IMR-90 (cell line): ENCODE measurements at regions not wholly inside any gene's neighbourhood (a gene's known extent, or its start where the extent isn't known, plus 50 kb on each side); places are given as distances from the start of the nearest gene placed in this dataset.

ENCODE experiments used
- ATAC-seq: fragments of 200-7000 bp; cut with Tn5 transposase; 2 replicates; pipeline ENCODE4 v1.9.1; 2020; ENCODE audit warnings: low read depth, mild to moderate bottlenecking, moderate library complexity
- BruUV-seq: library from RNA; stranded (reverse); fragments of 400-500 nt; replicated peaks from 2 replicates; lab custom pipeline; 2021; lab: Mats Ljungman, UMichigan
- CTCF ChIA-PET: fragments of 300-600 bp; formaldehyde crosslinking; extraction: SDS; loops from one replicate; lab custom pipeline; 2021; ENCODE audit warnings: antibody characterized with exemption; lab: Yijun Ruan, JAX
- POLR2A ChIA-PET: fragments of 300-600 bp; sonication (Branson Sonifier 250); formaldehyde crosslinking; loops from one replicate; lab custom pipeline; 2022; ENCODE audit warnings: antibody characterized with exemption; ENCODE audit not compliant: unreplicated experiment; lab: Charles Lee
- DNase-seq: peaks from one replicate; pipeline ENCODE4 v3.0.0; 2013
- H2AFZ ChIP-seq: replicated peaks from 2 replicates; pipeline ENCODE3; 2013; ENCODE audit warnings: low read length, mild to moderate bottlenecking; ENCODE audit not compliant: poor library complexity
- H2AK5ac ChIP-seq: 2 replicates; pipeline ENCODE4 v1.6.1; 2013; ENCODE audit warnings: low read depth, low read length, inconsistent platforms
- H2AK9ac ChIP-seq: replicated peaks from 2 replicates; pipeline ENCODE3; 2013; ENCODE audit warnings: mild to moderate bottlenecking, low read depth, low read length, moderate library complexity; ENCODE audit not compliant: poor library complexity
- H2BK120ac ChIP-seq: 2 replicates; pipeline ENCODE4 v1.6.1; 2013; ENCODE audit warnings: low read depth, low read length, inconsistent platforms
- H2BK15ac ChIP-seq: 3 replicates; pipeline ENCODE4 v1.6.1; 2013; ENCODE audit warnings: low read depth, low read length, inconsistent platforms
- H2BK20ac ChIP-seq: 2 replicates; pipeline ENCODE4 v1.6.1; 2013; ENCODE audit warnings: low read depth, mild to moderate bottlenecking, inconsistent platforms, low read length, moderate library complexity
- H2BK5ac ChIP-seq: 2 replicates; pipeline ENCODE4 v1.6.1; 2013; ENCODE audit warnings: mild to moderate bottlenecking, low read depth, low read length, inconsistent platforms; ENCODE audit not compliant: poor library complexity, severe bottlenecking
- H3K14ac ChIP-seq: replicated peaks from 2 replicates; pipeline ENCODE4 v1.6.1; 2013; ENCODE audit warnings: low read depth, low read length, inconsistent platforms
- H3K18ac ChIP-seq: 2 replicates; pipeline ENCODE4 v1.6.1; 2013; ENCODE audit warnings: low read depth, low read length, control low read depth
- H3K23ac ChIP-seq: 2 replicates; pipeline ENCODE4 v1.6.1; 2013; ENCODE audit warnings: low read depth, low read length, inconsistent platforms
- H3K27ac ChIP-seq: 2 replicates; pipeline ENCODE4 v1.5.1; 2013; ENCODE audit warnings: mild to moderate bottlenecking, control low read depth, low read length; ENCODE audit not compliant: insufficient read depth
- H3K27me3 ChIP-seq: 2 replicates; pipeline ENCODE4 v1.6.1; 2013; ENCODE audit warnings: low read length; ENCODE audit not compliant: control insufficient read depth, insufficient read depth
- H3K36me3 ChIP-seq: 2 replicates; pipeline ENCODE4 v1.6.1; 2013; ENCODE audit warnings: low read length, mixed read lengths; ENCODE audit not compliant: control insufficient read depth, insufficient read depth
- H3K4ac ChIP-seq: 2 replicates; pipeline ENCODE4 v1.6.1; 2013; ENCODE audit warnings: low read depth, low read length, inconsistent platforms
- H3K4me1 ChIP-seq: 2 replicates; pipeline ENCODE4 v1.6.1; 2013; ENCODE audit warnings: low read length, mixed read lengths; ENCODE audit not compliant: control insufficient read depth, insufficient read depth
- H3K4me2 ChIP-seq: 2 replicates; pipeline ENCODE4 v1.6.1; 2013; ENCODE audit warnings: low read depth, mild to moderate bottlenecking, control low read depth, low read length, moderate library complexity
- H3K4me3 ChIP-seq: 2 replicates; pipeline ENCODE4 v1.5.1; 2013; ENCODE audit warnings: low read depth, mild to moderate bottlenecking, control low read depth, low read length, moderate library complexity; ENCODE audit not compliant: insufficient read depth
- H3K56ac ChIP-seq: 2 replicates; pipeline ENCODE4 v1.6.1; 2013; ENCODE audit warnings: low read length, inconsistent platforms; ENCODE audit not compliant: insufficient read depth; ENCODE audit errors: extremely low read depth
- H3K79me1 ChIP-seq, 2 experiments: 2 replicates each; pipeline ENCODE4 v1.6.1; 2013; ENCODE audit warnings: low read length in 2 of 2, inconsistent platforms in 1 of 2, low read depth in 1 of 2
- H3K9ac ChIP-seq: 2 replicates; pipeline ENCODE4 v1.6.1; 2013; ENCODE audit warnings: low read depth, low read length, control low read depth
- H3K9me1 ChIP-seq: 2 replicates; pipeline ENCODE4 v1.6.1; 2013; ENCODE audit warnings: low read length, inconsistent platforms; ENCODE audit not compliant: insufficient read depth
- H3K9me3 ChIP-seq: 2 replicates; pipeline ENCODE4 v1.6.1; 2013; ENCODE audit warnings: low read length; ENCODE audit not compliant: control insufficient read depth, insufficient read depth
- H4K20me1 ChIP-seq: 2 replicates; pipeline ENCODE4 v1.6.1; 2013; ENCODE audit warnings: low read length, inconsistent platforms; ENCODE audit not compliant: insufficient read depth
- H4K5ac ChIP-seq: 2 replicates; pipeline ENCODE4 v1.6.1; 2013; ENCODE audit warnings: mild to moderate bottlenecking, low read depth, low read length, control low read depth
- H4K8ac ChIP-seq, 2 experiments: 2 replicates each; pipeline ENCODE4 v1.6.1; 2013; ENCODE audit warnings: low read depth in 2 of 2, low read length in 2 of 2, control low read depth in 1 of 2, inconsistent platforms in 1 of 2
- H4K91ac ChIP-seq: 2 replicates; pipeline ENCODE4 v1.6.1; 2013; ENCODE audit warnings: low read depth, low read length, inconsistent platforms; ENCODE audit not compliant: insufficient read depth
- BHLHE40 ChIP-seq: fragments of 150-350 bp; IDR thresholded peaks from 2 replicates; pipeline ENCODE4 v1.6.1; 2016; ENCODE audit warnings: mild to moderate bottlenecking, low read depth, low read length
- CEBPB ChIP-seq: IDR thresholded peaks from 2 replicates; pipeline ENCODE4 v1.6.1; 2012; ENCODE audit warnings: low read depth, low read length, improper control_type of control experiment
- CHD1 ChIP-seq: IDR thresholded peaks from 2 replicates; pipeline ENCODE4 v1.6.1; 2012; ENCODE audit warnings: low read depth, low read length, improper control_type of control experiment
- CTCF ChIP-seq: conservative IDR thresholded peaks from 2 replicates; pipeline ENCODE4 v1.5.1; 2012; ENCODE audit warnings: mild to moderate bottlenecking, low read depth, low read length, improper control_type of control experiment
- ELK1 ChIP-seq: fragments of 150-350 bp; IDR thresholded peaks from 2 replicates; pipeline ENCODE4 v1.6.1; 2016; ENCODE audit warnings: low read depth, mild to moderate bottlenecking, low read length, moderate library complexity, borderline replicate concordance
- FOS ChIP-seq: fragments of 150-350 bp; IDR thresholded peaks from 2 replicates; pipeline ENCODE4 v1.6.1; 2016; ENCODE audit warnings: low read depth, low read length
- MAFK ChIP-seq: IDR thresholded peaks from 2 replicates; pipeline ENCODE4 v1.6.1; 2012; ENCODE audit warnings: low read depth, low read length, improper control_type of control experiment
- MAZ ChIP-seq: IDR thresholded peaks from 2 replicates; pipeline ENCODE4 v1.6.1; 2012; ENCODE audit warnings: low read depth, mild to moderate bottlenecking, low read length, improper control_type of control experiment, moderate library complexity, borderline replicate concordance
- MXI1 ChIP-seq: IDR thresholded peaks from 2 replicates; pipeline ENCODE4 v1.6.1; 2012; ENCODE audit warnings: low read depth, mild to moderate bottlenecking, low read length, moderate library complexity, borderline replicate concordance
- NFE2L2 ChIP-seq: fragments of 150-350 bp; IDR thresholded peaks from 2 replicates; pipeline ENCODE4 v1.6.1; 2016; ENCODE audit warnings: low read depth, mild to moderate bottlenecking, low read length
- POLR2A ChIP-seq: IDR thresholded peaks from 2 replicates; pipeline ENCODE4 v1.6.1; 2012; ENCODE audit warnings: mild to moderate bottlenecking, low read depth, low read length
- RAD21 ChIP-seq: IDR thresholded peaks from 2 replicates; pipeline ENCODE4 v1.6.1; 2012; ENCODE audit warnings: low read length, improper control_type of control experiment
- RCOR1 ChIP-seq: IDR thresholded peaks from 2 replicates; pipeline ENCODE4 v1.6.1; 2012; ENCODE audit warnings: mild to moderate bottlenecking, low read length, improper control_type of control experiment; ENCODE audit not compliant: insufficient replicate concordance
- RFX5 ChIP-seq: IDR thresholded peaks from 2 replicates; pipeline ENCODE4 v1.8.0; 2012; ENCODE audit warnings: low read depth, mild to moderate bottlenecking, low read length, moderate library complexity
- SMC3 ChIP-seq: fragments of 150-350 bp; IDR thresholded peaks from 2 replicates; pipeline ENCODE4 v1.6.1; 2016; ENCODE audit warnings: low read depth, mild to moderate bottlenecking, antibody characterized with exemption, low read length, moderate library complexity
- USF2 ChIP-seq: fragments of 150-350 bp; IDR thresholded peaks from 2 replicates; pipeline ENCODE4 v1.6.1; 2017; ENCODE audit warnings: mild to moderate bottlenecking, antibody characterized with exemption, low read length, low read depth
- WGBS, 2 experiments: methylation state at CpG; one replicate each; pipeline versions ENCODE4 v1.1.5 to v1.1.7; 2013; ENCODE audit warnings: missing lambda C conversion rate in 2 of 2; ENCODE audit not compliant: insufficient read length in 1 of 2; ENCODE audit errors: extremely low coverage in 2 of 2; 5-methylcytosine and 5-hydroxymethylcytosine counted together
- dilution Hi-C: fragments of 300-500 bp; cut with HindIII; formaldehyde crosslinking; loops from one replicate; pipeline ENCODE4 v1.14.3; 2018; ENCODE audit warnings: low sequenced_read_pairs; ENCODE audit not compliant: unreplicated experiment
- in situ Hi-C: fragments of 300-500 bp; cut with MboI; formaldehyde crosslinking; loops from 3 replicates; pipeline ENCODE4 v1.14.3; 2019; ENCODE audit warnings: low sequenced_read_pairs, inconsistent platforms, mixed read lengths
- intact Hi-C: fragments of 100-400 bp; cut with micrococcal nuclease; formaldehyde crosslinking; loops from 2 replicates; pipeline ENCODE4 v1.10.0; 2022

- Histone ChIP-seq H3K4me2 (no peak overlapping the region), H3K56ac (no peak overlapping the region), H4K8ac (no peak overlapping the region), H3K4me1 (no peaks in the 10 kb centered on the region), H3K23ac (no peak overlapping the region), H3K36me3 (no peaks in the 10 kb centered on the region), H2AK5ac (no peak overlapping the region), H2BK20ac (no peak overlapping the region), H2BK120ac (no peak overlapping the region), H3K9me1 (no peaks in the 10 kb centered on the region), H2AK9ac (no peak overlapping the region), H4K20me1 (no peaks in the 10 kb centered on the region), H3K27ac (no peak overlapping the region), H3K14ac (no peak overlapping the region), H3K18ac (no peak overlapping the region), H3K9ac (no peak overlapping the region), H3K27me3 (no peaks in the 10 kb centered on the region), H3K4ac (no peak overlapping the region), H3K79me1 (no peaks in the 10 kb centered on the region), H2BK15ac (no peak overlapping the region), H3K9me3 (peaks cover 5% of the 10 kb centered on the region), H4K91ac (no peak overlapping the region), H2BK5ac (no peak overlapping the region), H3K4me3 (no peak overlapping the region), H4K5ac (no peak overlapping the region), H2AFZ (no peak overlapping the region)
- ChIA-PET CTCF (no interaction called here), POLR2A (no interaction called here)
- ATAC-seq (no peak), DNase-seq (no peak)
- BruUV-seq, result no TSS peak
- TF ChIP-seq CEBPB, result no peak
- no peak for TF ChIP-seq MAFK
- no peak for TF ChIP-seq RCOR1
- TF ChIP-seq MAZ, result no peak
- TF ChIP-seq RFX5, result no peak
- no peak for TF ChIP-seq POLR2A
- TF ChIP-seq SMC3, result no peak
- TF ChIP-seq NFE2L2, result no peak
- no peak for TF ChIP-seq RAD21
- no peak for TF ChIP-seq FOS
- no peak for TF ChIP-seq CHD1
- TF ChIP-seq MXI1, result no peak
- no peak for TF ChIP-seq USF2
- TF ChIP-seq BHLHE40, result no peak
- TF ChIP-seq ELK1, result no peak
- no peak for TF ChIP-seq CTCF
- in situ Hi-C loops (no loop called here), intact Hi-C loops (no loop called here), dilution Hi-C loops (no loop called here)
- 20% methylated on average over 1 of the region's 6 CpGs; no CpG with 5 or more reads in 1 of the 2 experiments for WGBS, 2 experiments
Observed at GRCh38 chr21:20388400-20388799, 609.8 kb upstream of the NCAM2 start.
